MCF 10A (cell line): ENCODE measurements at regions not wholly inside any gene's neighbourhood (a gene's known extent, or its start where the extent isn't known, plus 50 kb on each side); places are given as distances from the start of the nearest gene placed in this dataset.

Experiments
- BruUV-seq: library from RNA; stranded (reverse); fragments of 400-500 nt; replicated peaks from 2 replicates; lab custom pipeline; 2021; lab: Mats Ljungman, UMichigan
- CTCF ChIA-PET: fragments of 300-600 bp; sonication (Branson Sonifier 250); formaldehyde crosslinking; extraction: SDS; loops from one replicate; lab custom pipeline; 2021; ENCODE audit warnings: antibody characterized with exemption, inconsistent platforms; lab: Yijun Ruan, JAX
- POLR2A ChIA-PET: fragments of 300-600, 350-650 bp; sonication (Branson Sonifier 250); formaldehyde crosslinking; extraction: SDS; loops from one replicate; lab custom pipeline; 2020; ENCODE audit warnings: antibody characterized with exemption, inconsistent platforms; lab: Yijun Ruan, JAX
- DNase-seq: peaks from one replicate; pipeline ENCODE4 v3.0.0-alpha.2; 2018; ENCODE audit not compliant: unreplicated experiment
- H3K27ac Mint-ChIP-seq: one replicate; pipeline ENCODE4 v1.8.0; 2022; ENCODE audit warnings: mild to moderate bottlenecking, low read depth, mixed read lengths; ENCODE audit not compliant: unreplicated experiment
- H3K27me3 Mint-ChIP-seq: one replicate; pipeline ENCODE4 v1.8.0; 2022; ENCODE audit warnings: mixed read lengths; ENCODE audit not compliant: insufficient read depth, unreplicated experiment
- H3K36me3 Mint-ChIP-seq: one replicate; pipeline ENCODE4 v1.8.0; 2022; ENCODE audit warnings: mild to moderate bottlenecking, moderate library complexity, mixed read lengths; ENCODE audit not compliant: insufficient read depth, unreplicated experiment
- H3K4me1 Mint-ChIP-seq: one replicate; pipeline ENCODE4 v1.8.0; 2022; ENCODE audit warnings: mixed read lengths; ENCODE audit not compliant: insufficient read depth, unreplicated experiment
- H3K4me3 Mint-ChIP-seq: one replicate; pipeline ENCODE4 v1.8.0; 2022; ENCODE audit warnings: mild to moderate bottlenecking, moderate library complexity, mixed read lengths; ENCODE audit not compliant: unreplicated experiment
- H3K9me3 Mint-ChIP-seq: one replicate; pipeline ENCODE4 v1.8.0; 2022; ENCODE audit warnings: mixed read lengths; ENCODE audit not compliant: unreplicated experiment
- CTCF ChIP-seq: fragments of 200-600 bp; IDR thresholded peaks from one replicate; pipeline ENCODE4 v1.8.0; 2022; ENCODE audit warnings: antibody characterized with exemption, mild to moderate bottlenecking; ENCODE audit not compliant: unreplicated experiment
- intact Hi-C: fragments of 100-400 bp; cut with micrococcal nuclease; formaldehyde crosslinking; loops from 2 replicates; pipeline ENCODE4 v1.14.1; 2022

DNA sequence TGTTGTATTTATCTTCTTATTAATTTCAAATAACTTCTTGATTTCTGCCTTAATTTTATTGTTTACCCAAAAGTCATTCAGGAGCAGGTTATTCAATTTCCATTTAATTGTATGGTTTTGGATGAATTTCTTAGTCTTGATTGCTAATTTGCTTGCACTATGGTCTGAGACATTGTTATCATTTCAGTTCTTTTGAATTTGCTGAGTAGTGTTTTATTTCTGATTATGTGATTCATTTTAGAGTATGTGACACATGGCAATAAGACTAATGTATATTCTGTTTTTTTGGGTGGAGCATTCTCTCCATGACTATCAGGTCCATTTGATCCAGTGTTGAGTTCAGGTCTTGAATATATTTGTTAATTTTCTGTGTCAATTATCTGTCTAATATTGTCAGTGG, 236.7 kb downstream of the EDA2R start:
- Mint-ChIP-seq H3K4me3 (no peak overlapping the region), H3K27ac (no peak overlapping the region), H3K27me3 (no peaks in the 10 kb centered on the region), H3K36me3 (no peaks in the 10 kb centered on the region), H3K4me1 (no peaks in the 10 kb centered on the region), H3K9me3 (peaks cover 16% of the 10 kb centered on the region)
- CTCF ChIA-PET = no interaction called here
- TF ChIP-seq CTCF = no peak
- intact Hi-C loops = no loop called here
- POLR2A ChIA-PET = no interaction called here
- DNase-seq = no peak
- BruUV-seq = no TSS peak

- Mint-ChIP-seq H3K9me3 (peaks cover 35% of the 10 kb centered on the region), H3K4me1 (no peaks in the 10 kb centered on the region), H3K36me3 (no peaks in the 10 kb centered on the region), H3K27ac (no peak overlapping the region), H3K4me3 (no peak overlapping the region), H3K27me3 (no peaks in the 10 kb centered on the region)
- intact Hi-C loops = no loop called here
- no TSS peak for BruUV-seq
- peak; percentile 20 for DNase-seq
- no peak for TF ChIP-seq CTCF
- POLR2A ChIA-PET = no interaction called here
- CTCF ChIA-PET = interaction anchor here (0.5 to 0.9 kb wide), 3 partner anchors 202 to 828 kb away, joined by 3 to 4 read pairs (median 3); no protein-coding TSS in a partner anchor
These were observed 230.4 kb downstream of the EDA2R start for GRCh38 chrX:66408507-66408906.

GRCh38 chrX:66410806-66411205, 228.1 kb downstream of the EDA2R start:
- no peak overlapping the region for H3K4me3 Mint-ChIP-seq

More at GRCh38 chrX:66410806-66411205, 228.1 kb downstream of the EDA2R start:
- BruUV-seq = no TSS peak
- no peak for DNase-seq
- Mint-ChIP-seq H3K4me1 (no peaks in the 10 kb centered on the region), H3K27me3 (no peaks in the 10 kb centered on the region), H3K36me3 (no peaks in the 10 kb centered on the region), H3K9me3 (peaks cover 28% of the 10 kb centered on the region), H3K27ac (no peak overlapping the region)
- intact Hi-C loops = no loop called here
- CTCF ChIA-PET = interaction anchor here (0.6 to 1.2 kb wide), 3 partner anchors 14 to 658 kb away, joined by 3 read pairs; no protein-coding TSS in a partner anchor
- TF ChIP-seq CTCF = no peak
- POLR2A ChIA-PET = no interaction called here
